H9 (cell line): ENCODE measurements at regions not wholly inside any gene's neighbourhood (a gene's known extent, or its start where the extent isn't known, plus 50 kb on each side); places are given as distances from the start of the nearest gene placed in this dataset.
A peak's percentile ranks its signal among the peaks of the same experiment; 100 is the strongest.

ENCODE experiments used
- DNase-seq: peaks from one replicate; pipeline ENCODE4 v3.0.0-alpha.2; 2017
- H2AFZ ChIP-seq: one replicate; pipeline ENCODE4 v1.6.1; 2013; ENCODE audit warnings: mild to moderate bottlenecking, low read length, control low read depth, moderate library complexity
- H2AK5ac ChIP-seq: 2 replicates; pipeline ENCODE4 v1.6.1; 2013; ENCODE audit warnings: low read length, control low read depth, mixed read lengths; ENCODE audit not compliant: insufficient read length
- H2BK120ac ChIP-seq: one replicate; pipeline ENCODE4 v1.6.1; 2013; ENCODE audit warnings: low read depth, mild to moderate bottlenecking, low read length, control low read depth, inconsistent platforms; ENCODE audit not compliant: poor library complexity, severe bottlenecking
- H2BK12ac ChIP-seq: 2 replicates; pipeline ENCODE4 v1.6.1; 2013; ENCODE audit warnings: low read length, control low read depth, mixed read lengths, low read depth; ENCODE audit not compliant: insufficient read length
- H2BK15ac ChIP-seq: 2 replicates; pipeline ENCODE4 v1.6.1; 2013; ENCODE audit warnings: low read depth, low read length, control low read depth
- H2BK20ac ChIP-seq: one replicate; pipeline ENCODE4 v1.6.1; 2013; ENCODE audit warnings: low read depth, mild to moderate bottlenecking, low read length, control low read depth, inconsistent platforms; ENCODE audit not compliant: poor library complexity, severe bottlenecking
- H2BK5ac ChIP-seq: 2 replicates; pipeline ENCODE4 v1.6.1; 2013; ENCODE audit warnings: low read length, control low read depth, mixed read lengths; ENCODE audit not compliant: insufficient read length
- H3K14ac ChIP-seq: 2 replicates; pipeline ENCODE4 v1.6.1; 2013; ENCODE audit warnings: low read length, control low read depth; ENCODE audit not compliant: insufficient read depth
- H3K18ac ChIP-seq: 2 replicates; pipeline ENCODE4 v1.6.1; 2013; ENCODE audit warnings: low read depth, mild to moderate bottlenecking, mixed read lengths, low read length, control low read depth; ENCODE audit not compliant: insufficient read length
- H3K23ac ChIP-seq: 2 replicates; pipeline ENCODE4 v1.6.1; 2013; ENCODE audit warnings: low read length, control low read depth, mixed read lengths, low read depth; ENCODE audit not compliant: insufficient read length
- H3K23me2 ChIP-seq: 2 replicates; pipeline ENCODE4 v1.6.1; 2013; ENCODE audit warnings: low read depth, mild to moderate bottlenecking, mixed read lengths, low read length, control low read depth; ENCODE audit not compliant: insufficient read length, poor library complexity, severe bottlenecking
- H3K27ac ChIP-seq: 2 replicates; pipeline ENCODE4 v1.5.1; 2013; ENCODE audit warnings: low read length, control low read depth, mixed read lengths, low read depth; ENCODE audit not compliant: insufficient read length
- H3K27me3 ChIP-seq: 2 replicates; pipeline ENCODE4 v1.6.1; 2013; ENCODE audit warnings: low read length, control low read depth, inconsistent platforms; ENCODE audit not compliant: insufficient read depth
- H3K4ac ChIP-seq: 2 replicates; pipeline ENCODE4 v1.6.1; 2013; ENCODE audit warnings: low read depth, mild to moderate bottlenecking, control low read depth, inconsistent platforms, low read length, moderate library complexity
- H3K4me1 ChIP-seq: 2 replicates; pipeline ENCODE4 v1.6.1; 2013; ENCODE audit warnings: low read length, control low read depth, inconsistent platforms; ENCODE audit not compliant: insufficient read depth
- H3K4me2 ChIP-seq: 2 replicates; pipeline ENCODE4 v1.6.1; 2013; ENCODE audit warnings: low read length, control low read depth, mixed read lengths; ENCODE audit not compliant: insufficient read length, insufficient read depth
- H3K56ac ChIP-seq: 2 replicates; pipeline ENCODE4 v1.6.1; 2013; ENCODE audit warnings: low read depth, mild to moderate bottlenecking, mixed read lengths, low read length, control low read depth; ENCODE audit not compliant: insufficient read length
- H3K79me1 ChIP-seq: 2 replicates; pipeline ENCODE4 v1.6.1; 2013; ENCODE audit warnings: low read depth, mild to moderate bottlenecking, moderate library complexity, low read length, control low read depth, inconsistent platforms; ENCODE audit not compliant: insufficient read depth, poor library complexity, severe bottlenecking
- H3K79me2 ChIP-seq: 2 replicates; pipeline ENCODE4 v1.6.1; 2013; ENCODE audit warnings: low read length, control low read depth, inconsistent platforms; ENCODE audit not compliant: insufficient read depth
- H3K9ac ChIP-seq: 2 replicates; pipeline ENCODE4 v1.6.1; 2013; ENCODE audit warnings: low read length, control low read depth, mixed read lengths; ENCODE audit not compliant: insufficient read length; ENCODE audit errors: extremely low read depth
- H3K9me3 ChIP-seq: one replicate; pipeline ENCODE4 v1.6.1; 2013; ENCODE audit warnings: low read depth, low read length, inconsistent platforms; ENCODE audit not compliant: control insufficient read depth
- H3T11ph ChIP-seq: one replicate; pipeline ENCODE4 v1.6.1; 2013; ENCODE audit warnings: mild to moderate bottlenecking, low read length, control low read depth, inconsistent platforms
- H4K20me1 ChIP-seq: one replicate; pipeline ENCODE4 v1.6.1; 2013; ENCODE audit not compliant: control insufficient read depth, insufficient read length, insufficient read depth
- H4K5ac ChIP-seq: 2 replicates; pipeline ENCODE4 v1.6.1; 2013; ENCODE audit warnings: low read depth, mild to moderate bottlenecking, mixed read lengths, low read length, control low read depth; ENCODE audit not compliant: insufficient read length
- H4K8ac ChIP-seq: replicated peaks from 2 replicates; pipeline ENCODE4 v1.6.1; 2013; ENCODE audit warnings: low read length, control low read depth, mixed read lengths, low read depth; ENCODE audit not compliant: insufficient read length
- H4K91ac ChIP-seq: 2 replicates; pipeline ENCODE4 v1.6.1; 2013; ENCODE audit warnings: low read depth, mild to moderate bottlenecking, moderate library complexity, mixed read lengths, low read length, control low read depth; ENCODE audit not compliant: insufficient read length
- H3K27ac Mint-ChIP-seq, 3 experiments: 2 replicates in 2 of 3; 3 replicates in 1 of 3; pipeline ENCODE4 v1.8.0; 2020 to 2021; ENCODE audit warnings: mixed read lengths in 3 of 3, mild to moderate bottlenecking in 1 of 3, moderate library complexity in 1 of 3
- H3K27me3 Mint-ChIP-seq: 2 replicates; pipeline ENCODE4 v1.8.0; 2021; ENCODE audit warnings: low read depth, mild to moderate bottlenecking, moderate library complexity, mixed read lengths
- H3K36me3 Mint-ChIP-seq, 3 experiments: 2 replicates in 2 of 3; 3 replicates in 1 of 3; pipeline ENCODE4 v1.8.0; 2020 to 2021; ENCODE audit warnings: low read depth in 3 of 3, mixed read lengths in 3 of 3; ENCODE audit not compliant: insufficient read depth in 1 of 3
- H3K4me1 Mint-ChIP-seq, 2 experiments: 2 replicates each; pipeline ENCODE4 v1.8.0; 2020; ENCODE audit warnings: mixed read lengths in 2 of 2
- H3K4me3 Mint-ChIP-seq, 2 experiments: 2 replicates in 1 of 2; 3 replicates in 1 of 2; pipeline ENCODE4 v1.8.0; 2020 to 2021; ENCODE audit warnings: mild to moderate bottlenecking in 2 of 2, mixed read lengths in 2 of 2, moderate library complexity in 1 of 2
- H3K9me3 Mint-ChIP-seq, 2 experiments: 2 replicates in 1 of 2; 3 replicates in 1 of 2; pipeline ENCODE4 v1.8.0; 2020; ENCODE audit warnings: mild to moderate bottlenecking in 2 of 2, mixed read lengths in 2 of 2, moderate library complexity in 1 of 2
- CTCF ChIP-seq: fragments of 200-600 bp; sonication (generic); conservative IDR thresholded peaks from 3 replicates; pipeline ENCODE4 v1.8.0; 2021; ENCODE audit warnings: antibody characterized with exemption, mild to moderate bottlenecking
- WGBS: extraction: QIAGEN DNeasy Blood & Tissue Kit; methylation state at CpG from one replicate; pipeline ENCODE4 v1.1.7; 2013; ENCODE audit warnings: missing lambda C conversion rate, low lambda C conversion rate, mixed read lengths; ENCODE audit not compliant: insufficient read length; ENCODE audit errors: extremely low coverage; 5-methylcytosine and 5-hydroxymethylcytosine counted together

GRCh38 chr4:24322511-24322910 is 261.8 kb downstream of the DHX15 start:
- Histone ChIP-seq H2BK15ac (no peak overlapping the region), H4K5ac (no peak overlapping the region), H2BK5ac (no peak overlapping the region), H3K9ac (no peak overlapping the region), H2BK20ac (no peak overlapping the region), H3T11ph (no peak overlapping the region), H3K4ac (no peak overlapping the region), H3K18ac (no peak overlapping the region), H3K23ac (no peak overlapping the region), H4K20me1 (no peaks in the 10 kb centered on the region), H3K27me3 (no peaks in the 10 kb centered on the region), H4K91ac (peak overlapping the region; percentile 14), H2AFZ (no peak overlapping the region), H2BK120ac (peak overlapping the region; percentile 39), H3K9me3 (no peaks in the 10 kb centered on the region), H3K14ac (no peak overlapping the region), H4K8ac (no peak overlapping the region), H3K79me1 (no peaks in the 10 kb centered on the region), H3K4me1 (peaks cover 15% of the 10 kb centered on the region; the same call in 1 of the 2 replicates), H3K4me2 (peak overlapping the region; percentile 63), H3K27ac (peak overlapping the region; percentile 34), H3K79me2 (no peaks in the 10 kb centered on the region), H2BK12ac (no peak overlapping the region), H3K56ac (no peak overlapping the region), H2AK5ac (no peak overlapping the region), H3K23me2 (peaks cover 5% of the 10 kb centered on the region)
- no peaks in the 10 kb centered on the region; the same call in 1 of the 2 replicates for H3K27me3 Mint-ChIP-seq
- H3K9me3 Mint-ChIP-seq: no peaks in the 10 kb centered on the region
- peak overlapping the region; percentile 83 to 87 for H3K4me3 Mint-ChIP-seq
- peak overlapping the region in 2 of 3 experiments; percentile 79 to 89; a peak in 4 of 7 replicates for H3K27ac Mint-ChIP-seq
- peaks cover 0 to 23% (median 15%) of the 10 kb centered on the region in 3 experiments; a peak in 5 of 7 replicates for H3K36me3 Mint-ChIP-seq
- DNase-seq: no peak
- H3K4me1 Mint-ChIP-seq: peaks cover 84 to 92% of the 10 kb centered on the region in 2 experiments
- TF ChIP-seq CTCF: no peak
- no CpG with 5 or more reads among the region's 1 CpG for WGBS
